OCI-LY7 (cell line): ENCODE measurements at regions not wholly inside any gene's neighbourhood (a gene's known extent, or its start where the extent isn't known, plus 50 kb on each side); places are given as distances from the start of the nearest gene placed in this dataset.

ENCODE experiments used
- BruUV-seq: library from RNA; stranded (reverse); fragments of 400-500 nt; replicated peaks from 2 replicates; lab custom pipeline; 2021; lab: Mats Ljungman, UMichigan
- CTCF ChIA-PET: fragments of 300-600 bp; sonication (Branson Sonifier 250); formaldehyde crosslinking; loops from one replicate; lab custom pipeline; 2022; ENCODE audit warnings: antibody characterized with exemption; ENCODE audit not compliant: unreplicated experiment; lab: Charles Lee
- POLR2A ChIA-PET: fragments of 300-600 bp; sonication (Branson Sonifier 250); formaldehyde crosslinking; loops from one replicate; lab custom pipeline; 2022; ENCODE audit warnings: antibody characterized with exemption; lab: Charles Lee
- DNase-seq: peaks from one replicate; pipeline ENCODE4 v3.0.0-alpha.2; 2015; ENCODE audit warnings: low spot score
- H2AFZ ChIP-seq: fragments of 200-600 bp; sonication (generic), shearing (Covaris generic); 2 replicates; pipeline ENCODE4 v1.6.1; 2014; ENCODE audit warnings: mild to moderate bottlenecking, antibody characterized with exemption, low read length, moderate library complexity
- H3K27ac ChIP-seq: fragments of 200-600 bp; sonication (generic); 2 replicates; pipeline ENCODE4 v1.5.1; 2014; ENCODE audit warnings: mixed run types, low read depth, mild to moderate bottlenecking, moderate library complexity, low read length, inconsistent platforms; ENCODE audit not compliant: poor library complexity, severe bottlenecking
- H3K36me3 ChIP-seq: fragments of 200-600 bp; sonication (generic); 2 replicates; pipeline ENCODE4 v1.6.1; 2014; ENCODE audit warnings: mild to moderate bottlenecking, antibody characterized with exemption, low read length, moderate library complexity, mixed read lengths; ENCODE audit not compliant: insufficient read depth
- H3K4me1 ChIP-seq: fragments of 200-600 bp; sonication (generic); 2 replicates; pipeline ENCODE4 v1.5.1; 2014; ENCODE audit warnings: mild to moderate bottlenecking, low read length; ENCODE audit not compliant: insufficient read depth, poor library complexity, severe bottlenecking
- H3K4me2 ChIP-seq: fragments of 200-600 bp; sonication (generic); 2 replicates; pipeline ENCODE4 v1.6.1; 2014; ENCODE audit warnings: mild to moderate bottlenecking, low read length
- H3K4me3 ChIP-seq: fragments of 200-600 bp; sonication (generic); 2 replicates; pipeline ENCODE4 v1.5.1; 2014; ENCODE audit warnings: mild to moderate bottlenecking, low read depth, low read length; ENCODE audit not compliant: poor library complexity, severe bottlenecking
- H3K79me2 ChIP-seq: fragments of 200-600 bp; sonication (generic); 2 replicates; pipeline ENCODE4 v1.6.1; 2016; ENCODE audit warnings: low read depth, mild to moderate bottlenecking, low read length, moderate library complexity, mixed read lengths; ENCODE audit not compliant: insufficient read depth
- H3K9me2 ChIP-seq: fragments of 200-600 bp; sonication (generic); 2 replicates; pipeline ENCODE4 v1.6.1; 2016; ENCODE audit warnings: mild to moderate bottlenecking, low read length, mixed read lengths; ENCODE audit not compliant: insufficient read depth
- H3K9me3 ChIP-seq: fragments of 200-600 bp; sonication (generic); 2 replicates; pipeline ENCODE4 v1.6.1; 2014; ENCODE audit warnings: mild to moderate bottlenecking, mixed run types, low read length, mixed read lengths
- H4K20me1 ChIP-seq: fragments of 200-600 bp; sonication (generic); 2 replicates; pipeline ENCODE4 v1.6.1; 2014; ENCODE audit warnings: mild to moderate bottlenecking, antibody characterized with exemption, low read length, moderate library complexity, mixed read lengths; ENCODE audit not compliant: insufficient read depth
- EZH2phosphoT487 ChIP-seq: fragments of 200-600 bp; sonication (generic); IDR thresholded peaks from 2 replicates; pipeline ENCODE4 v1.6.1; 2018; ENCODE audit warnings: low read depth, borderline replicate concordance, mild to moderate bottlenecking, mixed run types, antibody characterized with exemption, low read length, moderate library complexity, mixed read lengths
- intact Hi-C: fragments of 100-400 bp; cut with micrococcal nuclease; formaldehyde crosslinking; loops from one replicate; pipeline ENCODE4 v1.10.0; 2022; ENCODE audit not compliant: unreplicated experiment
- TF ChIP-seq, protein P1 (sequence below): fragments of 200-600 bp; sonication (generic); conservative IDR thresholded peaks from 2 replicates; pipeline ENCODE4 v1.5.1; 2014; ENCODE audit warnings: mild to moderate bottlenecking, antibody characterized with exemption, low read length, moderate library complexity, mixed read lengths

DNA sequence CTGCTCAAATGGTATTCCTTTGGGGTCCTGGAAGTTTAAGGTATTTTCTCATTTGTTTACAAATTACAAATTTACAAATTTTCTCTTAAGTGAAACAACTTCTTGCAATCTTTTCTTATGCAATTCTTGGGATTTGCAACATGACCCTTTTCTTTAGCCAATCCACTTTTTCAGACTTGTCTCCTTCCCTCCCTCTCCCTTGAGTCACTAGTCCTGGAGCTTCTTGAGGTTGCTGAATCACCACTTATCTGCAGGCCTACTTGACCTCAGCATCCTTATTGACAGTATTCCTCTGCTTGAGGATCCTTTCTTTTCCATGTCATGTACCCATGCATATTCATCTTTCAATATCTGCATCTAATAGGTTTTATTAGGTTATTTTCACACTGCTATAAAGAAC is 302.8 kb upstream of the ADAMTS5 start:
- H3K9me2 ChIP-seq = no peaks in the 10 kb centered on the region
- no peak overlapping the region for H3K27ac ChIP-seq
- no peaks in the 10 kb centered on the region for H4K20me1 ChIP-seq
- peaks cover 6% of the 10 kb centered on the region; the same call in 1 of the 2 replicates for H3K9me3 ChIP-seq
- H2AFZ ChIP-seq = no peak overlapping the region
- no TSS peak for BruUV-seq
- H3K36me3 ChIP-seq = no peaks in the 10 kb centered on the region
- POLR2A ChIA-PET = interaction anchor here (0.6 kb wide), 2 partner anchors 9 to 1833 kb away, joined by 3 to 4 read pairs; no protein-coding TSS in a partner anchor
- no peak for TF ChIP-seq EZH2phosphoT487
- TF ChIP-seq, protein P1, sequence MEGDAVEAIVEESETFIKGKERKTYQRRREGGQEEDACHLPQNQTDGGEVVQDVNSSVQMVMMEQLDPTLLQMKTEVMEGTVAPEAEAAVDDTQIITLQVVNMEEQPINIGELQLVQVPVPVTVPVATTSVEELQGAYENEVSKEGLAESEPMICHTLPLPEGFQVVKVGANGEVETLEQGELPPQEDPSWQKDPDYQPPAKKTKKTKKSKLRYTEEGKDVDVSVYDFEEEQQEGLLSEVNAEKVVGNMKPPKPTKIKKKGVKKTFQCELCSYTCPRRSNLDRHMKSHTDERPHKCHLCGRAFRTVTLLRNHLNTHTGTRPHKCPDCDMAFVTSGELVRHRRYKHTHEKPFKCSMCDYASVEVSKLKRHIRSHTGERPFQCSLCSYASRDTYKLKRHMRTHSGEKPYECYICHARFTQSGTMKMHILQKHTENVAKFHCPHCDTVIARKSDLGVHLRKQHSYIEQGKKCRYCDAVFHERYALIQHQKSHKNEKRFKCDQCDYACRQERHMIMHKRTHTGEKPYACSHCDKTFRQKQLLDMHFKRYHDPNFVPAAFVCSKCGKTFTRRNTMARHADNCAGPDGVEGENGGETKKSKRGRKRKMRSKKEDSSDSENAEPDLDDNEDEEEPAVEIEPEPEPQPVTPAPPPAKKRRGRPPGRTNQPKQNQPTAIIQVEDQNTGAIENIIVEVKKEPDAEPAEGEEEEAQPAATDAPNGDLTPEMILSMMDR = no peak
- intact Hi-C loops = no loop called here
- no peaks in the 10 kb centered on the region for H3K4me1 ChIP-seq
- CTCF ChIA-PET = no interaction called here
- H3K4me2 ChIP-seq = no peak overlapping the region
- no peaks in the 10 kb centered on the region for H3K79me2 ChIP-seq
- no peak for DNase-seq
- H3K4me3 ChIP-seq = no peak overlapping the region

DNA sequence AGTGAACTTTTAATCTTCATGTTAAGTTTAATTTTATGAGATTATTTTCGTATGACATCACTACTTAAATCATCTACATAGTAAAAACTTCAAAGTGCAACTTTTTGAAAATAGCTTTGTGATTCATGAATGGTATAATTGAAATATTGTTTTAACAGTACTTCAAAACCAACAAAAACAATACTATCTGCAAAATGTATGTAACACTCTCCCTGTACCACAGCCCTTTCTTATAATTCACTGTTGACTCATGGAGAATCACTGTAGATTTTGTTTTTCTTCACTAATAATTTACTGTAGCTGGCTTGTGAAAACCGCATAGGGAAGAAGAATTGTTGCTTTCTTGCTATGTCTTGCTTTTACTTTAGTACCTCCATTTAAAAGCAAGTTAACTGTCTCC is 301.4 kb upstream of the ADAMTS5 start:
- Histone ChIP-seq H3K4me1 (no peaks in the 10 kb centered on the region), H4K20me1 (no peaks in the 10 kb centered on the region), H3K4me3 (no peak overlapping the region), H2AFZ (no peak overlapping the region), H3K27ac (no peak overlapping the region), H3K36me3 (no peaks in the 10 kb centered on the region), H3K9me2 (no peaks in the 10 kb centered on the region), H3K9me3 (peaks cover 10% of the 10 kb centered on the region; the same call in 1 of the 2 replicates), H3K4me2 (no peak overlapping the region), H3K79me2 (no peaks in the 10 kb centered on the region)
- BruUV-seq = no TSS peak
- ChIA-PET POLR2A (no interaction called here), CTCF (no interaction called here)
- TF ChIP-seq, protein P1 = no peak
- no peak for TF ChIP-seq EZH2phosphoT487
- intact Hi-C loops = no loop called here
- DNase-seq = no peak

DNA sequence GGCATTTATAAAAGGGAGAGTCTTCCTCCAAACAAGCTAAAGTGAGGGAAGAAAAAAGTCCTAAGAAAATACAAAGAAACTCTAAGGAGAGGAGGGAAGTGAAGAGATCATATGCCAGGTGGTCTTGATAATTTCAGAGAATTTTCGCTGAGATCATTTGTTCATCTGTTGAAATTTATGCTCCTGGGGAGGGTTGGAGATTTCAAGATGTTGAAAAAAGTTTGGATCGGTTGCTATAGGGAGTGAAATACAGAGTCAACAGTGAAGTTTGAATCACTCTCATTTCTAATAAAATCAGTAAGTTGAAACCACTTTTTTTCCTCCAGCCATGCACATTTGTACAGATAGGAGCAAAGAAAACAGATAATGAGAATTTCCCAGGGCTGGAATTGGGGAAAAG is 299.1 kb upstream of the ADAMTS5 start:
- Histone ChIP-seq H2AFZ (no peak overlapping the region), H4K20me1 (no peaks in the 10 kb centered on the region), H3K4me3 (no peak overlapping the region), H3K79me2 (no peaks in the 10 kb centered on the region), H3K4me1 (no peaks in the 10 kb centered on the region), H3K36me3 (no peaks in the 10 kb centered on the region), H3K9me2 (no peaks in the 10 kb centered on the region), H3K4me2 (no peak overlapping the region), H3K27ac (no peak overlapping the region), H3K9me3 (peaks cover 10% of the 10 kb centered on the region; the same call in 1 of the 2 replicates)
- intact Hi-C loops = no loop called here
- CTCF ChIA-PET = no interaction called here
- DNase-seq = no peak
- TF ChIP-seq, protein P1 = no peak
- no peak for TF ChIP-seq EZH2phosphoT487
- POLR2A ChIA-PET = no interaction called here
- no TSS peak for BruUV-seq
